SH-SY5Y (cell line): ENCODE measurements at regions not wholly inside any gene's neighbourhood (a gene's known extent, or its start where the extent isn't known, plus 50 kb on each side); places are given as distances from the start of the nearest gene placed in this dataset.

ENCODE experiments used
- GATA2 ChIP-seq: IDR thresholded peaks from 2 replicates; pipeline ENCODE4 v1.6.1; 2011; ENCODE audit warnings: mild to moderate bottlenecking, low read depth, low read length
- GATA3 ChIP-seq: IDR thresholded peaks from 2 replicates; pipeline ENCODE4 v1.6.1; 2011; ENCODE audit warnings: low read depth, mild to moderate bottlenecking, low read length, moderate library complexity

- TF ChIP-seq GATA2 (no peak), GATA3 (no peak)
Measured at GRCh38 chr10:33611423-33611822, 277.0 kb upstream of the NRP1 start.
